GM23338 (cell line): ENCODE measurements at regions not wholly inside any gene's neighbourhood (a gene's known extent, or its start where the extent isn't known, plus 50 kb on each side); places are given as distances from the start of the nearest gene placed in this dataset.

Experiments
- CREB1 ChIP-seq: fragments of 250-450 bp; sonication (Bioruptor Pico); IDR thresholded peaks from 2 replicates; pipeline ENCODE4 v1.5.0; 2020; ENCODE audit warnings: low read depth, mild to moderate bottlenecking, moderate library complexity
- POLR2AphosphoS5 ChIP-seq: IDR thresholded peaks from 2 replicates; pipeline ENCODE4 v1.6.1; 2016; ENCODE audit warnings: antibody characterized with exemption, low read depth
- TF ChIP-seq, protein P1 (sequence below): IDR thresholded peaks from one replicate; pipeline ENCODE4 v1.6.1; 2018; ENCODE audit warnings: antibody characterized with exemption; ENCODE audit not compliant: unreplicated experiment
- TF ChIP-seq, protein P2 (sequence below), 2 experiments: fragments of 200-600 bp in 1 of 2; sonication (generic) in 1 of 2; conservative IDR thresholded peaks; 2 replicates each; pipeline versions ENCODE4 v1.5.1 to v1.6.1; 2016 to 2017; ENCODE audit warnings: antibody characterized with exemption in 2 of 2, low read depth in 2 of 2, mild to moderate bottlenecking in 2 of 2, moderate library complexity in 1 of 2

DNA sequence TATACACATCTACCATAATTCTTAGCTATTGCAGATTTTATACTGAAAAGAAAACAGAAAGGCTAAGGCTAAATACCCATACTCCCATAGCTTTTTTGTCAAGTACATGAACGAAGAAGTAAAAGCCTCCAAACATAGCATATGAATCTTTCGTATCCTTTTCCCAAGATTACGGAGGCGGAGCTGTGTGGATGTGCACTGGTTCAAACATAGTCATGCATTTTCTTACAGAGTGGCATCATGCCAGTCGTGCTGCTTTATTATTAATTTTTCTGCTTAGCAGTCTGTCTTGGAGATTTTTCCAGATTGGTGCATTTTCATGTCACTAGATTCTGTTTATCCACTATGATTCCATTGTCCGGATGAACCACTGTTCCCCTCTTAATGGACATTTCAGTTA lies 118.7 kb upstream of the RUNX3 start:
- TF ChIP-seq, protein P1, sequence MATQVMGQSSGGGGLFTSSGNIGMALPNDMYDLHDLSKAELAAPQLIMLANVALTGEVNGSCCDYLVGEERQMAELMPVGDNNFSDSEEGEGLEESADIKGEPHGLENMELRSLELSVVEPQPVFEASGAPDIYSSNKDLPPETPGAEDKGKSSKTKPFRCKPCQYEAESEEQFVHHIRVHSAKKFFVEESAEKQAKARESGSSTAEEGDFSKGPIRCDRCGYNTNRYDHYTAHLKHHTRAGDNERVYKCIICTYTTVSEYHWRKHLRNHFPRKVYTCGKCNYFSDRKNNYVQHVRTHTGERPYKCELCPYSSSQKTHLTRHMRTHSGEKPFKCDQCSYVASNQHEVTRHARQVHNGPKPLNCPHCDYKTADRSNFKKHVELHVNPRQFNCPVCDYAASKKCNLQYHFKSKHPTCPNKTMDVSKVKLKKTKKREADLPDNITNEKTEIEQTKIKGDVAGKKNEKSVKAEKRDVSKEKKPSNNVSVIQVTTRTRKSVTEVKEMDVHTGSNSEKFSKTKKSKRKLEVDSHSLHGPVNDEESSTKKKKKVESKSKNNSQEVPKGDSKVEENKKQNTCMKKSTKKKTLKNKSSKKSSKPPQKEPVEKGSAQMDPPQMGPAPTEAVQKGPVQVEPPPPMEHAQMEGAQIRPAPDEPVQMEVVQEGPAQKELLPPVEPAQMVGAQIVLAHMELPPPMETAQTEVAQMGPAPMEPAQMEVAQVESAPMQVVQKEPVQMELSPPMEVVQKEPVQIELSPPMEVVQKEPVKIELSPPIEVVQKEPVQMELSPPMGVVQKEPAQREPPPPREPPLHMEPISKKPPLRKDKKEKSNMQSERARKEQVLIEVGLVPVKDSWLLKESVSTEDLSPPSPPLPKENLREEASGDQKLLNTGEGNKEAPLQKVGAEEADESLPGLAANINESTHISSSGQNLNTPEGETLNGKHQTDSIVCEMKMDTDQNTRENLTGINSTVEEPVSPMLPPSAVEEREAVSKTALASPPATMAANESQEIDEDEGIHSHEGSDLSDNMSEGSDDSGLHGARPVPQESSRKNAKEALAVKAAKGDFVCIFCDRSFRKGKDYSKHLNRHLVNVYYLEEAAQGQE: no peak
- no peak for TF ChIP-seq CREB1 (CRISPR knock-in tag)
- TF ChIP-seq POLR2AphosphoS5: no peak
- TF ChIP-seq, protein P2, sequence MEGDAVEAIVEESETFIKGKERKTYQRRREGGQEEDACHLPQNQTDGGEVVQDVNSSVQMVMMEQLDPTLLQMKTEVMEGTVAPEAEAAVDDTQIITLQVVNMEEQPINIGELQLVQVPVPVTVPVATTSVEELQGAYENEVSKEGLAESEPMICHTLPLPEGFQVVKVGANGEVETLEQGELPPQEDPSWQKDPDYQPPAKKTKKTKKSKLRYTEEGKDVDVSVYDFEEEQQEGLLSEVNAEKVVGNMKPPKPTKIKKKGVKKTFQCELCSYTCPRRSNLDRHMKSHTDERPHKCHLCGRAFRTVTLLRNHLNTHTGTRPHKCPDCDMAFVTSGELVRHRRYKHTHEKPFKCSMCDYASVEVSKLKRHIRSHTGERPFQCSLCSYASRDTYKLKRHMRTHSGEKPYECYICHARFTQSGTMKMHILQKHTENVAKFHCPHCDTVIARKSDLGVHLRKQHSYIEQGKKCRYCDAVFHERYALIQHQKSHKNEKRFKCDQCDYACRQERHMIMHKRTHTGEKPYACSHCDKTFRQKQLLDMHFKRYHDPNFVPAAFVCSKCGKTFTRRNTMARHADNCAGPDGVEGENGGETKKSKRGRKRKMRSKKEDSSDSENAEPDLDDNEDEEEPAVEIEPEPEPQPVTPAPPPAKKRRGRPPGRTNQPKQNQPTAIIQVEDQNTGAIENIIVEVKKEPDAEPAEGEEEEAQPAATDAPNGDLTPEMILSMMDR (conservative IDR thresholded peaks at IDR 0.05; ENCODE audit: low read depth in 2 of 2): no peak
